ENCODE measurements at regions not wholly inside any gene's neighbourhood (a gene's known extent, or its start where the extent isn't known, plus 50 kb on each side); places are given as distances from the start of the nearest gene placed in this dataset.

GRCh38 chr1:105544475-105544874 lies 1512.0 kb upstream of the PRMT6 start:
- TF ChIP-seq CTCF (conservative IDR thresholded peaks at IDR 0.05) = no peak
- no peak for TF ChIP-seq EZH2 (IDR thresholded peaks at IDR 0.05; ENCODE audit: low read depth)

Data from PC-9 (cell line).